Uterus (tissue), 3 donors: ENCODE measurements at regions not wholly inside any gene's neighbourhood (a gene's known extent, or its start where the extent isn't known, plus 50 kb on each side); places are given as distances from the start of the nearest gene placed in this dataset.

ENCODE experiments used
- DNase-seq, 2 donors: peaks; one replicate each; pipeline ENCODE4 v3.0.0-alpha.2; 2019 to 2020
- H3K27ac ChIP-seq, 2 donors: fragments of 200-600 bp; sonication (generic); 1 replicate in 1 of 2; 2 replicates in 1 of 2; pipeline ENCODE4 v1.5.1; 2016 to 2018
- H3K27me3 ChIP-seq, 2 donors: fragments of 200-600 bp; sonication (generic); one replicate each; pipeline ENCODE4 v1.5.1; 2018 to 2019; ENCODE audit warnings: control low read depth in 1 of 2
- H3K36me3 ChIP-seq, 2 donors: fragments of 200-600 bp; sonication (generic); one replicate each; pipeline ENCODE4 v1.5.1; 2019; ENCODE audit warnings: control low read depth in 1 of 2
- H3K4me1 ChIP-seq, 2 donors: fragments of 200-600 bp; sonication (generic); one replicate each; pipeline ENCODE4 v1.5.1; 2018 to 2019; ENCODE audit warnings: control low read depth in 1 of 2
- H3K4me3 ChIP-seq, 2 donors: fragments of 200-600 bp; sonication (generic); 1 replicate in 1 of 2; 2 replicates in 1 of 2; pipeline ENCODE4 v1.5.1; 2018 to 2019; ENCODE audit warnings: mild to moderate bottlenecking in 1 of 2
- H3K9me3 ChIP-seq, 2 donors: fragments of 200-600 bp; sonication (generic); one replicate each; pipeline ENCODE4 v1.5.1; 2019; ENCODE audit warnings: control low read depth in 1 of 2
- CTCF ChIP-seq, 4 experiments: fragments of 200-600 bp in 2 of 4; fragments of 450-650 bp in 2 of 4; sonication (generic) in 2 of 4; IDR thresholded peaks; one replicate each; pipeline ENCODE4 v1.5.1; 2016 to 2019; ENCODE audit warnings: antibody characterized with exemption in 4 of 4, mild to moderate bottlenecking in 2 of 4, moderate library complexity in 1 of 4
- POLR2A ChIP-seq, 2 donors: fragments of 450-650 bp; IDR thresholded peaks; one replicate each; pipeline ENCODE4 v1.6.1; 2016; ENCODE audit warnings: antibody characterized with exemption in 2 of 2, mild to moderate bottlenecking in 1 of 2, moderate library complexity in 1 of 2
- intact Hi-C: fragments of 100-400 bp; cut with DNase I; formaldehyde crosslinking; loops from one replicate; pipeline ENCODE4 v1.15.1; 2023; ENCODE audit warnings: low total_unique reads
- donor health status: DM: yes; HTN: yes; CAD: no.

- intact Hi-C loops: no loop called here
- Histone ChIP-seq H3K4me1 (peaks cover 0 to 11% of the 10 kb centered on the region in 2 donors), H3K27me3 (peaks cover 20 to 59% of the 10 kb centered on the region in 2 donors), H3K27ac (no peak overlapping the region), H3K36me3 (no peaks in the 10 kb centered on the region), H3K4me3 (no peak overlapping the region), H3K9me3 (no peaks in the 10 kb centered on the region)
- DNase-seq: no peak
- no peak for TF ChIP-seq CTCF (IDR thresholded peaks at IDR 0.05)
- no peak for TF ChIP-seq POLR2A (IDR thresholded peaks at IDR 0.05)
Measured at GRCh38 chr15:96410175-96411055, 79.9 kb downstream of the NR2F2 start.

GRCh38 chr15:96411056-96412031 lies 80.8 kb downstream of the NR2F2 start:
- Histone ChIP-seq H3K9me3 (no peaks in the 10 kb centered on the region), H3K4me1 (peaks cover 0 to 11% of the 10 kb centered on the region in 2 donors), H3K4me3 (no peak overlapping the region), H3K27ac (no peak overlapping the region), H3K36me3 (no peaks in the 10 kb centered on the region), H3K27me3 (peaks cover 24 to 59% of the 10 kb centered on the region in 2 donors)
- no peak for DNase-seq
- TF ChIP-seq CTCF (IDR thresholded peaks at IDR 0.05) (no peak), POLR2A (IDR thresholded peaks at IDR 0.05) (no peak)
- intact Hi-C loops: no loop called here

- Histone ChIP-seq H3K36me3 (no peaks in the 10 kb centered on the region), H3K4me1 (peaks cover 0 to 11% of the 10 kb centered on the region in 2 donors), H3K27me3 (peaks cover 29 to 64% of the 10 kb centered on the region in 2 donors), H3K27ac (no peak overlapping the region), H3K4me3 (no peak overlapping the region), H3K9me3 (no peaks in the 10 kb centered on the region)
- no peak for DNase-seq
- intact Hi-C loops: no loop called here
- TF ChIP-seq POLR2A (IDR thresholded peaks at IDR 0.05) (no peak), CTCF (IDR thresholded peaks at IDR 0.05) (no peak)
Measured at GRCh38 chr15:96412045-96412905, 81.8 kb downstream of the NR2F2 start.

- Histone ChIP-seq H3K27ac (no peak overlapping the region), H3K4me1 (peaks cover 0 to 11% of the 10 kb centered on the region in 2 donors), H3K27me3 (peaks cover 29 to 58% of the 10 kb centered on the region in 2 donors), H3K4me3 (no peak overlapping the region), H3K9me3 (no peaks in the 10 kb centered on the region), H3K36me3 (no peaks in the 10 kb centered on the region)
- intact Hi-C loops: no loop called here
- no peak for DNase-seq
- TF ChIP-seq POLR2A (IDR thresholded peaks at IDR 0.05) (no peak), CTCF (IDR thresholded peaks at IDR 0.05) (no peak)
Measured at GRCh38 chr15:96412906-96413231, 82.4 kb downstream of the NR2F2 start.
